ENCODE measurements at regions not wholly inside any gene's neighbourhood (a gene's known extent, or its start where the extent isn't known, plus 50 kb on each side); places are given as distances from the start of the nearest gene placed in this dataset.

DNA sequence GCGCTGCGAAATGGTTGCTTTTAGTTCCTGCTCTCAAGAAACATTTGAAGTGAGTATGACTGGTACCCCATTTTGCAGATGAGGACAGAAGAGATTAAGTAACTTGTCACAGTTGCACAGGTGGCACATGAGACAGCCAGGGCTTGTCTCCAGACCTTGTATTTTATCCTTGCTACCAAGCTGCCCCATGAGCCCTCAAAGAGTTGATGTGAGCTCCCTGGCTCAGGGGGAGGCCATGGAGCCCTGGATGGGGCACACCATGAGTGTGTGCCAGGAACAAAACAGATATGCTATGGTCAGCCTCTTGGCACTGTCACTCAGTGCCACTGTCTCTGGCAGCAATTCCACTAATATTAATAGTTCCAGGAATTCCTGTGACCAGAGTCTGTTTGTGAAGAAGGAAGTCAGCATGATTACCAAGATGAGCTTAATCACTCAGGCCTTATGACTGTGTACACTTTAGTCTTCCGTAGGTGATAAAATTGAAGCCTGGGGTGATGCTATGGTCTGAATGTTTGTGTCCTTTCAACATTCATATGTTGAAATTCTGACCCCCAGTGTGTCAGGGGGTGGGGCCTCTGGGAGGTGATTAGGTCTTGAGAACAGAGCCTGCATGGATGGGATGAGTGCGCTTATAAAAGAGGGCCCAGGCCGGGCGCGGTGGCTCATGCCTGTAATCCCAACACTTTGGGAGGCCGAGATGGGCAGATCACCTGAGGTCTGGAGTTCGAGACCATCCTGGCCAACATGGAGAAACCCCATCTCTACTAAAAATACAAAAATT lies 806.8 kb downstream of the AACS start:
- Mint-ChIP-seq H3K4me1 (peaks cover 4% of the 10 kb centered on the region), H3K27me3 (ENCODE audit: insufficient read depth, low read depth) (no peaks in the 10 kb centered on the region), H3K27ac (no peak overlapping the region), H3K9me3 (peaks cover 6% of the 10 kb centered on the region), H3K4me3 (no peak overlapping the region), H3K36me3 (no peaks in the 10 kb centered on the region)
- Histone ChIP-seq H3K4me3 (no peak overlapping the region), H2AFZ (replicated peaks) (no peak overlapping the region), H3K4me1 (no peaks in the 10 kb centered on the region), H3K9me3 (ENCODE audit: low read depth) (no peaks in the 10 kb centered on the region), H3K27me3 (no peaks in the 10 kb centered on the region), H3K4me2 (no peak overlapping the region), H3K9ac (no peak overlapping the region), H3K79me2 (ENCODE audit: low read depth) (no peaks in the 10 kb centered on the region), H3F3A (ENCODE audit: low read depth) (no peaks in the 10 kb centered on the region), H3K36me3 (no peaks in the 10 kb centered on the region), H3K27ac (no peak overlapping the region), H4K20me1 (ENCODE audit: low read depth) (no peaks in the 10 kb centered on the region)
- DNase-seq (ENCODE audit: low spot score): no peak
- TF ChIP-seq EZH2 (IDR thresholded peaks at IDR 0.05) (no peak), EZH2phosphoT487 (IDR thresholded peaks at IDR 0.05) (no peak)
- TF ChIP-seq, protein P1, sequence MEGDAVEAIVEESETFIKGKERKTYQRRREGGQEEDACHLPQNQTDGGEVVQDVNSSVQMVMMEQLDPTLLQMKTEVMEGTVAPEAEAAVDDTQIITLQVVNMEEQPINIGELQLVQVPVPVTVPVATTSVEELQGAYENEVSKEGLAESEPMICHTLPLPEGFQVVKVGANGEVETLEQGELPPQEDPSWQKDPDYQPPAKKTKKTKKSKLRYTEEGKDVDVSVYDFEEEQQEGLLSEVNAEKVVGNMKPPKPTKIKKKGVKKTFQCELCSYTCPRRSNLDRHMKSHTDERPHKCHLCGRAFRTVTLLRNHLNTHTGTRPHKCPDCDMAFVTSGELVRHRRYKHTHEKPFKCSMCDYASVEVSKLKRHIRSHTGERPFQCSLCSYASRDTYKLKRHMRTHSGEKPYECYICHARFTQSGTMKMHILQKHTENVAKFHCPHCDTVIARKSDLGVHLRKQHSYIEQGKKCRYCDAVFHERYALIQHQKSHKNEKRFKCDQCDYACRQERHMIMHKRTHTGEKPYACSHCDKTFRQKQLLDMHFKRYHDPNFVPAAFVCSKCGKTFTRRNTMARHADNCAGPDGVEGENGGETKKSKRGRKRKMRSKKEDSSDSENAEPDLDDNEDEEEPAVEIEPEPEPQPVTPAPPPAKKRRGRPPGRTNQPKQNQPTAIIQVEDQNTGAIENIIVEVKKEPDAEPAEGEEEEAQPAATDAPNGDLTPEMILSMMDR (IDR thresholded peaks at IDR 0.05): no peak

DNA sequence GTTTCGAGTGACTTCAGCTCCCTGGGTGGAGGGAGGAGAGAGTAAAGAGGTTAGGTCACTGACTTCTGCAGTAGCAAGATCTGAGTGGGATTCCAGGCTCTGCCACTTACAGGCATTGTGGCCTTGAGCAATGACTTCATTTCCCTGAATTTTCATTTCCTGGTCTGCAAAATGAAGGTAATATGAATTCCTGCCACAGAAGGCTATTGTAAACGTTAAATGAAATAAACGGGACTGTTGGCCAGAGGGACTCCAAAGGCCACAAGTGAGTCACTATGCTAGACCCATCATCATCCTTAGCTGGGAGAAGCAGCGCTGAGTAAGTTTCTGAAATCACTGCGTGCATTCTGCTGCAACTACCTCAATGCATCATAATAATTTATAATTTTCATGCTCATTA lies 807.8 kb downstream of the AACS start:
- Mint-ChIP-seq H3K27ac (no peak overlapping the region), H3K4me3 (no peak overlapping the region), H3K9me3 (peaks cover 6% of the 10 kb centered on the region), H3K4me1 (peaks cover 4% of the 10 kb centered on the region), H3K36me3 (no peaks in the 10 kb centered on the region), H3K27me3 (ENCODE audit: insufficient read depth, low read depth) (no peaks in the 10 kb centered on the region)
- TF ChIP-seq, protein P1 (IDR thresholded peaks at IDR 0.05): no peak
- TF ChIP-seq EZH2 (IDR thresholded peaks at IDR 0.05) (no peak), EZH2phosphoT487 (IDR thresholded peaks at IDR 0.05) (no peak)
- Histone ChIP-seq H3K27me3 (no peaks in the 10 kb centered on the region), H3K36me3 (no peaks in the 10 kb centered on the region), H3K27ac (no peak overlapping the region), H3K4me1 (no peaks in the 10 kb centered on the region), H3K4me2 (no peak overlapping the region), H4K20me1 (ENCODE audit: low read depth) (no peaks in the 10 kb centered on the region), H3F3A (ENCODE audit: low read depth) (no peaks in the 10 kb centered on the region), H3K4me3 (no peak overlapping the region), H2AFZ (replicated peaks) (no peak overlapping the region), H3K9ac (no peak overlapping the region), H3K9me3 (ENCODE audit: low read depth) (no peaks in the 10 kb centered on the region), H3K79me2 (ENCODE audit: low read depth) (no peaks in the 10 kb centered on the region)
- no peak for DNase-seq (ENCODE audit: low spot score)

DNA sequence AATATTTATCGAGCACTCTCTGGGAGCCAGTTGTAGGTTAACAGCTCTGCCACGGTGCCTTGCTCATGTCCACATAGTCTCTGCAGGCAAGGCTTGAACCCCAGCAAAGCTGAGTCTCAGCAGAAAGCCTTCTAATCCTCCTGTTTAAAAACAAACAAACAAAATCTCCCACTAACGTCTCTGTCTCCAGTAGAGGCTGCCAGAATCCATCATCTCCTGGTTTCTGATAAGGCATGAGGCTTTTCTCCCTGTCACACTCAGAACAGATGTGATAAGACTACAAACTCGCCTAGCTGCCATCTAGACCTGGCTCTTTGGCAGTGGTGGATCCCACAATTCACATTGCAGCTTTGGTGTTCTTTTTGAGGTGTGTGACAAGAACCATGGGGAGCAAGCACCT lies 813.2 kb downstream of the AACS start:
- no peaks in the 10 kb centered on the region for H3K27me3 ChIP-seq

More for the DNA sequence above, 813.2 kb downstream of the AACS start:
- Histone ChIP-seq H4K20me1 (ENCODE audit: low read depth) (no peaks in the 10 kb centered on the region), H3K4me3 (no peak overlapping the region), H3K79me2 (ENCODE audit: low read depth) (no peaks in the 10 kb centered on the region), H3K9ac (no peak overlapping the region), H2AFZ (replicated peaks) (peak overlapping the region; percentile 63), H3K27ac (no peak overlapping the region), H3F3A (ENCODE audit: low read depth) (no peaks in the 10 kb centered on the region), H3K4me2 (no peak overlapping the region), H3K9me3 (ENCODE audit: low read depth) (no peaks in the 10 kb centered on the region), H3K36me3 (no peaks in the 10 kb centered on the region), H3K4me1 (no peaks in the 10 kb centered on the region)
- no peak overlapping the region for H3K4me3 Mint-ChIP-seq
- no peaks in the 10 kb centered on the region for H3K9me3 Mint-ChIP-seq
- no peak for TF ChIP-seq EZH2 (IDR thresholded peaks at IDR 0.05)
- no peak for TF ChIP-seq EZH2phosphoT487 (IDR thresholded peaks at IDR 0.05)
- TF ChIP-seq, protein P1 (IDR thresholded peaks at IDR 0.05): no peak
- DNase-seq (ENCODE audit: low spot score): no peak
- H3K27me3 Mint-ChIP-seq (ENCODE audit: insufficient read depth, low read depth): peaks cover 3% of the 10 kb centered on the region
- H3K27ac Mint-ChIP-seq: no peak overlapping the region
- peaks cover 12% of the 10 kb centered on the region for H3K4me1 Mint-ChIP-seq
- no peaks in the 10 kb centered on the region for H3K36me3 Mint-ChIP-seq
